ENCODE measurements at regions not wholly inside any gene's neighbourhood (a gene's known extent, or its start where the extent isn't known, plus 50 kb on each side); places are given as distances from the start of the nearest gene placed in this dataset.
"Not testable (repeated sequence)": the region's sequence is repeated elsewhere in the genome, so short reads cannot be mapped to it uniquely, and the experiment has no call there.

GRCh38 chrX:26915064-26915463 lies 548.1 kb downstream of the PPP4R3C start:
- DNase-seq = no peak
- no peaks in the 10 kb centered on the region for H3K79me2 ChIP-seq (ENCODE audit: low read length)
- no peaks in the 10 kb centered on the region for H3K27me3 ChIP-seq (ENCODE audit: low read length)
- no peak overlapping the region for H3K27ac ChIP-seq (ENCODE audit: low read length)
- no peaks in the 10 kb centered on the region for H4K20me1 ChIP-seq (ENCODE audit: insufficient read depth, low read depth, low read length)
- H3K36me3 ChIP-seq (ENCODE audit: insufficient read depth, low read length) = no peaks in the 10 kb centered on the region
- no peak overlapping the region for H3K4me2 ChIP-seq (ENCODE audit: low read depth, low read length, poor library complexity, severe bottlenecking)
- H3K9me2 ChIP-seq (replicated peaks; ENCODE audit: insufficient read depth, low read length) = no peaks in the 10 kb centered on the region
- H3K9me3 ChIP-seq (ENCODE audit: low read length) = 0 out of 2 replicates have a peak, but pooled peaks cover 6% of the 10 kb centered on the region
- H3K9ac ChIP-seq (ENCODE audit: low read length) = no peak overlapping the region
- no peak overlapping the region for H2AFZ ChIP-seq (ENCODE audit: low read length)
- H3K4me1 ChIP-seq (ENCODE audit: low read length) = peaks cover 7% of the 10 kb centered on the region; the same call in 1 of the 2 replicates
- H3K4me3 ChIP-seq (ENCODE audit: low read length) = no peak overlapping the region

- no peaks in the 10 kb centered on the region for H3K9me2 ChIP-seq (replicated peaks; ENCODE audit: insufficient read depth, low read length)
- H3K9ac ChIP-seq (ENCODE audit: low read length) = no peak overlapping the region
Measured at GRCh38 chrX:26914232-26914631, 548.9 kb downstream of the PPP4R3C start.

GRCh38 chrX:26911785-26912184 lies 551.4 kb downstream of the PPP4R3C start:
- H3K4me1 ChIP-seq (ENCODE audit: low read length); H3K27ac ChIP-seq (ENCODE audit: low read length); H4K20me1 ChIP-seq (ENCODE audit: insufficient read depth, low read depth, low read length); H3K4me3 ChIP-seq (ENCODE audit: low read length); H3K9ac ChIP-seq (ENCODE audit: low read length); H2AFZ ChIP-seq (ENCODE audit: low read length); H3K9me3 ChIP-seq (ENCODE audit: low read length); H3K9me2 ChIP-seq (replicated peaks; ENCODE audit: insufficient read depth, low read length); DNase-seq; H3K27me3 ChIP-seq (ENCODE audit: low read length); H3K79me2 ChIP-seq (ENCODE audit: low read length); H3K4me2 ChIP-seq (ENCODE audit: low read depth, low read length, poor library complexity, severe bottlenecking); H3K36me3 ChIP-seq (ENCODE audit: insufficient read depth, low read length): not testable (repeated sequence)

More at GRCh38 chrX:26914232-26914631, 548.9 kb downstream of the PPP4R3C start:
- no peak for DNase-seq
- Histone ChIP-seq H2AFZ (ENCODE audit: low read length) (no peak overlapping the region), H3K27ac (ENCODE audit: low read length) (no peak overlapping the region), H3K9me3 (ENCODE audit: low read length) (0 out of 2 replicates have a peak, but pooled peaks cover 3% of the 10 kb centered on the region), H3K4me1 (ENCODE audit: low read length) (peaks cover 4% of the 10 kb centered on the region; the same call in 1 of the 2 replicates), H4K20me1 (ENCODE audit: insufficient read depth, low read depth, low read length) (no peaks in the 10 kb centered on the region), H3K4me3 (ENCODE audit: low read length) (no peak overlapping the region), H3K4me2 (ENCODE audit: low read depth, low read length, poor library complexity, severe bottlenecking) (no peak overlapping the region), H3K27me3 (ENCODE audit: low read length) (no peaks in the 10 kb centered on the region), H3K79me2 (ENCODE audit: low read length) (no peaks in the 10 kb centered on the region), H3K36me3 (ENCODE audit: insufficient read depth, low read length) (no peaks in the 10 kb centered on the region)

GRCh38 chrX:26909728-26910127 lies 553.4 kb downstream of the PPP4R3C start:
- H2AFZ ChIP-seq (ENCODE audit: low read length) = no peak overlapping the region
- no peak overlapping the region for H3K4me2 ChIP-seq (ENCODE audit: low read depth, low read length, poor library complexity, severe bottlenecking)
- no peaks in the 10 kb centered on the region for H3K79me2 ChIP-seq (ENCODE audit: low read length)
- H3K4me3 ChIP-seq (ENCODE audit: low read length) = no peak overlapping the region
- no peaks in the 10 kb centered on the region for H3K9me2 ChIP-seq (replicated peaks; ENCODE audit: insufficient read depth, low read length)
- no peaks in the 10 kb centered on the region for H3K4me1 ChIP-seq (ENCODE audit: low read length)
- no peak overlapping the region for H3K9ac ChIP-seq (ENCODE audit: low read length)
- H3K27ac ChIP-seq (ENCODE audit: low read length) = no peak overlapping the region
- no peaks in the 10 kb centered on the region for H3K9me3 ChIP-seq (ENCODE audit: low read length)
- no peak for DNase-seq
- H3K36me3 ChIP-seq (ENCODE audit: insufficient read depth, low read length) = no peaks in the 10 kb centered on the region
- H4K20me1 ChIP-seq (ENCODE audit: insufficient read depth, low read depth, low read length) = no peaks in the 10 kb centered on the region
- H3K27me3 ChIP-seq (ENCODE audit: low read length) = no peaks in the 10 kb centered on the region

- H3K4me2 ChIP-seq (ENCODE audit: low read depth, low read length, poor library complexity, severe bottlenecking) = no peak overlapping the region
- H3K9me3 ChIP-seq (ENCODE audit: low read length) = no peaks in the 10 kb centered on the region; the same call in 1 of the 2 replicates
- no peaks in the 10 kb centered on the region for H4K20me1 ChIP-seq (ENCODE audit: insufficient read depth, low read depth, low read length)
- H2AFZ ChIP-seq (ENCODE audit: low read length) = no peak overlapping the region
- DNase-seq = no peak
- no peaks in the 10 kb centered on the region for H3K9me2 ChIP-seq (replicated peaks; ENCODE audit: insufficient read depth, low read length)
- H3K27ac ChIP-seq (ENCODE audit: low read length) = no peak overlapping the region
- no peak overlapping the region for H3K9ac ChIP-seq (ENCODE audit: low read length)
- no peak overlapping the region for H3K4me3 ChIP-seq (ENCODE audit: low read length)
- no peaks in the 10 kb centered on the region for H3K36me3 ChIP-seq (ENCODE audit: insufficient read depth, low read length)
- H3K4me1 ChIP-seq (ENCODE audit: low read length) = no peaks in the 10 kb centered on the region
- H3K79me2 ChIP-seq (ENCODE audit: low read length) = no peaks in the 10 kb centered on the region
- no peaks in the 10 kb centered on the region for H3K27me3 ChIP-seq (ENCODE audit: low read length)
Measured at GRCh38 chrX:26908218-26908617, 554.9 kb downstream of the PPP4R3C start.

- DNase-seq = peak; percentile 48
- Histone ChIP-seq H2AFZ (ENCODE audit: low read length) (no peak overlapping the region), H4K20me1 (ENCODE audit: insufficient read depth, low read depth, low read length) (no peaks in the 10 kb centered on the region), H3K36me3 (ENCODE audit: insufficient read depth, low read length) (no peaks in the 10 kb centered on the region), H3K27ac (ENCODE audit: low read length) (no peak overlapping the region), H3K27me3 (ENCODE audit: low read length) (no peaks in the 10 kb centered on the region), H3K9me2 (replicated peaks; ENCODE audit: insufficient read depth, low read length) (no peaks in the 10 kb centered on the region), H3K79me2 (ENCODE audit: low read length) (no peaks in the 10 kb centered on the region), H3K9me3 (ENCODE audit: low read length) (peaks cover 16% of the 10 kb centered on the region), H3K9ac (ENCODE audit: low read length) (no peak overlapping the region), H3K4me2 (ENCODE audit: low read depth, low read length, poor library complexity, severe bottlenecking) (no peak overlapping the region), H3K4me3 (ENCODE audit: low read length) (no peak overlapping the region), H3K4me1 (ENCODE audit: low read length) (0 out of 2 replicates have a peak, but pooled peaks cover 5% of the 10 kb centered on the region)
Measured at GRCh38 chrX:26889574-26889973, 573.6 kb downstream of the PPP4R3C start.

GRCh38 chrX:26873736-26874135 lies 589.4 kb downstream of the PPP4R3C start:
- H3K79me2 ChIP-seq (ENCODE audit: low read length) = no peaks in the 10 kb centered on the region

GRCh38 chrX:26871967-26872366 lies 591.2 kb downstream of the PPP4R3C start:
- H3K9me2 ChIP-seq (replicated peaks; ENCODE audit: insufficient read depth, low read length) = no peaks in the 10 kb centered on the region
- H3K27me3 ChIP-seq (ENCODE audit: low read length) = no peaks in the 10 kb centered on the region
- H3K4me2 ChIP-seq (ENCODE audit: low read depth, low read length, poor library complexity, severe bottlenecking) = peak overlapping the region; percentile 40
- no peaks in the 10 kb centered on the region for H3K9me3 ChIP-seq (ENCODE audit: low read length)
- no peak overlapping the region for H3K4me3 ChIP-seq (ENCODE audit: low read length)
- no peak overlapping the region for H2AFZ ChIP-seq (ENCODE audit: low read length)
- peak overlapping the region; percentile 82 for H3K27ac ChIP-seq (ENCODE audit: low read length)
- H3K9ac ChIP-seq (ENCODE audit: low read length) = 0 out of 2 replicates have a peak overlapping the region, but pooled peaks have one; percentile 20
- DNase-seq = peak; percentile 87
- no peaks in the 10 kb centered on the region for H4K20me1 ChIP-seq (ENCODE audit: insufficient read depth, low read depth, low read length)
- no peaks in the 10 kb centered on the region for H3K79me2 ChIP-seq (ENCODE audit: low read length)
- H3K4me1 ChIP-seq (ENCODE audit: low read length) = peaks cover 19% of the 10 kb centered on the region
- H3K36me3 ChIP-seq (ENCODE audit: insufficient read depth, low read length) = no peaks in the 10 kb centered on the region

More at GRCh38 chrX:26873736-26874135, 589.4 kb downstream of the PPP4R3C start:
- Histone ChIP-seq H3K4me3 (ENCODE audit: low read length) (no peak overlapping the region), H3K9ac (ENCODE audit: low read length) (no peak overlapping the region), H3K27ac (ENCODE audit: low read length) (no peak overlapping the region), H2AFZ (ENCODE audit: low read length) (no peak overlapping the region), H3K36me3 (ENCODE audit: insufficient read depth, low read length) (no peaks in the 10 kb centered on the region), H3K27me3 (ENCODE audit: low read length) (no peaks in the 10 kb centered on the region), H3K9me2 (replicated peaks; ENCODE audit: insufficient read depth, low read length) (no peaks in the 10 kb centered on the region), H3K4me1 (ENCODE audit: low read length) (peaks cover 19% of the 10 kb centered on the region), H3K9me3 (ENCODE audit: low read length) (no peaks in the 10 kb centered on the region), H4K20me1 (ENCODE audit: insufficient read depth, low read depth, low read length) (no peaks in the 10 kb centered on the region), H3K4me2 (ENCODE audit: low read depth, low read length, poor library complexity, severe bottlenecking) (no peak overlapping the region)
- no peak for DNase-seq

Data from Karpas-422 (cell line).